ENCODE measurements at regions not wholly inside any gene's neighbourhood (a gene's known extent, or its start where the extent isn't known, plus 50 kb on each side); places are given as distances from the start of the nearest gene placed in this dataset.

DNA sequence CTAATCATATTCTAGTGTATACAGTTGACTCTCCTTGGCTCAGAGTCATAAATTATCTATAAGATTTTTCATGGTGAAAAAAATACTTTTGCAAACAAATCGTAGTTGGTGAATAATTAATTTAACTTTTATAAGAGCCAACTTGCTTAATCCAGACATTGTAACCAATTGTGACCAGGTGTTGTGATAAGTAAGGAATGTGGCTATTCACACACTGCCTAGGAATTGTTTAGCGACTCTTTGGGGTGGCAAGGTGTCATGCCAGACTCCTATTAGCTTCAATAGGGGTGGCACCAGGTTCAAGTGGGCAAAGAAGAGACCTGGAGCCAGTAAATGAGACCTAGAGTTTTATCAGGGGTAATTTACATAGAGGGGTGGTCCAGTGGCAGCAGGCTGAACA is 344.7 kb upstream of the PKDCC start:
- no peaks in the 10 kb centered on the region for H3K9me3 Mint-ChIP-seq (ENCODE audit: unreplicated experiment)
- H3K4me1 Mint-ChIP-seq (ENCODE audit: unreplicated experiment) = no peaks in the 10 kb centered on the region
- TF ChIP-seq, protein P1, sequence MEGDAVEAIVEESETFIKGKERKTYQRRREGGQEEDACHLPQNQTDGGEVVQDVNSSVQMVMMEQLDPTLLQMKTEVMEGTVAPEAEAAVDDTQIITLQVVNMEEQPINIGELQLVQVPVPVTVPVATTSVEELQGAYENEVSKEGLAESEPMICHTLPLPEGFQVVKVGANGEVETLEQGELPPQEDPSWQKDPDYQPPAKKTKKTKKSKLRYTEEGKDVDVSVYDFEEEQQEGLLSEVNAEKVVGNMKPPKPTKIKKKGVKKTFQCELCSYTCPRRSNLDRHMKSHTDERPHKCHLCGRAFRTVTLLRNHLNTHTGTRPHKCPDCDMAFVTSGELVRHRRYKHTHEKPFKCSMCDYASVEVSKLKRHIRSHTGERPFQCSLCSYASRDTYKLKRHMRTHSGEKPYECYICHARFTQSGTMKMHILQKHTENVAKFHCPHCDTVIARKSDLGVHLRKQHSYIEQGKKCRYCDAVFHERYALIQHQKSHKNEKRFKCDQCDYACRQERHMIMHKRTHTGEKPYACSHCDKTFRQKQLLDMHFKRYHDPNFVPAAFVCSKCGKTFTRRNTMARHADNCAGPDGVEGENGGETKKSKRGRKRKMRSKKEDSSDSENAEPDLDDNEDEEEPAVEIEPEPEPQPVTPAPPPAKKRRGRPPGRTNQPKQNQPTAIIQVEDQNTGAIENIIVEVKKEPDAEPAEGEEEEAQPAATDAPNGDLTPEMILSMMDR (IDR thresholded peaks at IDR 0.05) = no peak
- DNase-seq (ENCODE audit: extremely low spot score, unreplicated experiment) = no peak
- H3K36me3 Mint-ChIP-seq (ENCODE audit: unreplicated experiment) = no peaks in the 10 kb centered on the region
- no peak overlapping the region for H3K27ac Mint-ChIP-seq (ENCODE audit: unreplicated experiment)
- H3K27me3 Mint-ChIP-seq (ENCODE audit: unreplicated experiment) = peaks cover 44% of the 10 kb centered on the region
- H3K4me3 Mint-ChIP-seq (ENCODE audit: unreplicated experiment) = no peak overlapping the region

DNA sequence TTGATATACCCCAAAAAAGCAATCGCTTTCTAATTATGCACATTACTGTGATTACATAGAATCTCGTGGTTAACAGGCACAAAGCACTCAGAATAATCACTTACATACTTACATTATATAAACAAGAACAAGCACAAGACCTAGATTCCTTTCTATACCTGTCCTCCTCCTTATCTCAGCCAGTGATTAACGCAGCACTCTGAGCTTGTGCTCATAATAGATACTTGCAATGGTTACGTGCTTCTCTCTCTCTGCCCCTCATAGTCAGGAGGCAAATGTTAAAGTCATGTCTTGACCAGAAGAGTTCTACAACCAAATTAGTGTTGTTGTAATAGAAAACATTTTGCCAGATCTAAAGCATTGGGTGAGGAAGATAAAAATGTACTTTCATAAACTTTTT is 342.2 kb upstream of the PKDCC start:
- no peak overlapping the region for H3K27ac Mint-ChIP-seq (ENCODE audit: unreplicated experiment)
- no peaks in the 10 kb centered on the region for H3K9me3 Mint-ChIP-seq (ENCODE audit: unreplicated experiment)
- H3K4me1 Mint-ChIP-seq (ENCODE audit: unreplicated experiment) = no peaks in the 10 kb centered on the region
- no peaks in the 10 kb centered on the region for H3K36me3 Mint-ChIP-seq (ENCODE audit: unreplicated experiment)
- H3K27me3 Mint-ChIP-seq (ENCODE audit: unreplicated experiment) = peaks cover 50% of the 10 kb centered on the region
- no peak for DNase-seq (ENCODE audit: extremely low spot score, unreplicated experiment)
- TF ChIP-seq, protein P1 (IDR thresholded peaks at IDR 0.05) = no peak
- H3K4me3 Mint-ChIP-seq (ENCODE audit: unreplicated experiment) = no peak overlapping the region

DNA sequence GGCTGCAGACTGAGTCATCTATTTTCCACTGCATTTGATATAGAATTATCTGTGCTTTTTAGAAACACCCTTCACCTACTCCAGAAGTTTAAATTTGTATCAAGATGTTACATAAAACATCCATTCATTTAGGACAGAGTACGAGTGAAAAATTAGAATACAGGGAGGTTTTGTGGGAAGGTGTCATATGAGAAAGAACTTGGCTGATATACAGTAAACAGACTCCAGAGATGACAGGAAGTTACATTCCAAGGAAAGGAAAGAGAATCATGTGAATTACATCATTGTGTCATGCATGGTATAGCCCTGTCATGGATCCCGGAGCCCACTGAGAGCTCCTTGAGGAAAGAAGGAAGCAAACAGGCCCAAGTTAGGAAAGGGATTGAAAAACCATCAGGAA is 341.5 kb upstream of the PKDCC start:
- Mint-ChIP-seq H3K9me3 (ENCODE audit: unreplicated experiment) (no peaks in the 10 kb centered on the region), H3K36me3 (ENCODE audit: unreplicated experiment) (no peaks in the 10 kb centered on the region), H3K4me3 (ENCODE audit: unreplicated experiment) (no peak overlapping the region), H3K27me3 (ENCODE audit: unreplicated experiment) (peaks cover 56% of the 10 kb centered on the region), H3K27ac (ENCODE audit: unreplicated experiment) (no peak overlapping the region), H3K4me1 (ENCODE audit: unreplicated experiment) (no peaks in the 10 kb centered on the region)
- TF ChIP-seq, protein P1 (IDR thresholded peaks at IDR 0.05) = no peak
- no peak for DNase-seq (ENCODE audit: extremely low spot score, unreplicated experiment)

DNA sequence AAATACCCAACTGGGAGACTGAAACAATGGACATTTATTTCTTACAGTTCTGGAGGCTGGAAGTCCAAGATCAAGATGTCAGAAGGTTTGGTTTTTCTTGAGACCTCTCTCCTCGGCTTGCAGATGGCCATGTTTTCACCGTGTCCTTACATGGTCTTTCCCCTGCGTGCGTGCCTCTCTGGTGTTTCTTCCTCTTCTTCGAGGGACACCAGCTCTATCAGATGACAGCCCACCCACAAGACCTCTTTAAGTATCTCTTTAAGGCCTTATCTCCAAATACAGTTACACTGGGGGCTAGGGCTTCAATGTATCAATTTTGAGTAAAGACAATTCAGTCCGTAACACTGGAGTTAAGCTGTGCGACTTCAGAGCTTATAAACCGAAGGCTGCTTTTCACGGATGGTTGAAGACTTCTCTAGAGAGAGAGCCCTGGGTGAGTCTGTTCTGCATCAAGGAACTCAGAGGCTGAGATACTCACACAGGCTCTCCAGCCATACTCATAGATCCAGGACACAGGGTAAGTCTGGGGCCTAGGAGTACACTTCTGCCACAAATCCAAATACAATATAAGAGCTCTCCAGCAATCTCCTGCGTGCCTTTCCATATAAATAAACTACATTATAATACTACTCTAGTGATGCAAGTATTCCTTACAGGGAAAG is 339.9 kb upstream of the PKDCC start:
- Mint-ChIP-seq H3K4me1 (ENCODE audit: unreplicated experiment) (no peaks in the 10 kb centered on the region), H3K36me3 (ENCODE audit: unreplicated experiment) (no peaks in the 10 kb centered on the region), H3K9me3 (ENCODE audit: unreplicated experiment) (no peaks in the 10 kb centered on the region), H3K27me3 (ENCODE audit: unreplicated experiment) (peaks cover 56% of the 10 kb centered on the region), H3K27ac (ENCODE audit: unreplicated experiment) (no peak overlapping the region), H3K4me3 (ENCODE audit: unreplicated experiment) (no peak overlapping the region)
- no peak for DNase-seq (ENCODE audit: extremely low spot score, unreplicated experiment)
- TF ChIP-seq, protein P1 (IDR thresholded peaks at IDR 0.05) = no peak

DNA sequence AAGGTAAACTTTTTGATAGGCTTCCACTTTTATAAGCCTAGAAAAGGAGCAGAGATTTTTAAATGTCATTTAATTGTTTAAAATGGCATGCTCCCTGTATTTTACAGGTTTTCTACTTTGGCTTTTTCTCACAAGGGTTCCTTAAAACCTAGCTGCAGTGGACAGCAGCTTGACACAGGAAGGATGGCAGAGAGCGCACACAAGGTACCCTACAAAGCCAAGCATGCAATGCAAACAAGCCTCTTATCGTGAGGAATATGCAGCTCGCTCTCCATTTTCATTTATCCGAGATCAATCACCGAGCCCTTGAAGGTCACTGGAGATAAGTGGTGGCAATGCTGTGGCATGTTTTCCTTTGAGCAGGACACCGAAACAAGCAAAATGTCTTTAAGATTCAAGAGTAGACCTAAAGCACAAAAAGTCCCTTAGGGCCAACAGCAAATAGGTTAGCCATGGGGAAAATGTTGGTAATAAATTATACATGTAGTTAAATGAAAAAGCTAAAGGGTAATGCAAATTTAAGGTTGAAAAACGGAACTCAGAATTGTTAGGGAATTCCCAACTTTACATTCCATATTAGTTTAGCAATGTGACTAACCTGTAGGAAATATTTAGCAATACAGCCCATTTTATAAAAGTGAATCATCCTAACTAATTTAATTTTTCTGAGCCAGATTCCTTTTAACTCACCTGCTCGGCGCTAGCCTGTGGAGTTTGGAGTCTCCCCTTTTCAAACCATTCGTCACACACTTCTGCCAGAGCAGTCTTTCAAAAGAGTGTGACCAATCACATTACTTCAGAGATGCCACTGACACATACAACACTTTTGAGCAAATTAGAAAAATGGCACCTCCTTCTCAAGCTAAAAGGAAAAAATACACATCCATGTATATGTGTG is 337.9 kb upstream of the PKDCC start:
- no peak for DNase-seq (ENCODE audit: extremely low spot score, unreplicated experiment)
- Mint-ChIP-seq H3K9me3 (ENCODE audit: unreplicated experiment) (no peaks in the 10 kb centered on the region), H3K4me3 (ENCODE audit: unreplicated experiment) (no peak overlapping the region), H3K4me1 (ENCODE audit: unreplicated experiment) (no peaks in the 10 kb centered on the region), H3K27ac (ENCODE audit: unreplicated experiment) (no peak overlapping the region), H3K36me3 (ENCODE audit: unreplicated experiment) (no peaks in the 10 kb centered on the region), H3K27me3 (ENCODE audit: unreplicated experiment) (peaks cover 59% of the 10 kb centered on the region)
- TF ChIP-seq, protein P1 (IDR thresholded peaks at IDR 0.05) = no peak
